ENCODE measurements at regions not wholly inside any gene's neighbourhood (a gene's known extent, or its start where the extent isn't known, plus 50 kb on each side); places are given as distances from the start of the nearest gene placed in this dataset.

DNA sequence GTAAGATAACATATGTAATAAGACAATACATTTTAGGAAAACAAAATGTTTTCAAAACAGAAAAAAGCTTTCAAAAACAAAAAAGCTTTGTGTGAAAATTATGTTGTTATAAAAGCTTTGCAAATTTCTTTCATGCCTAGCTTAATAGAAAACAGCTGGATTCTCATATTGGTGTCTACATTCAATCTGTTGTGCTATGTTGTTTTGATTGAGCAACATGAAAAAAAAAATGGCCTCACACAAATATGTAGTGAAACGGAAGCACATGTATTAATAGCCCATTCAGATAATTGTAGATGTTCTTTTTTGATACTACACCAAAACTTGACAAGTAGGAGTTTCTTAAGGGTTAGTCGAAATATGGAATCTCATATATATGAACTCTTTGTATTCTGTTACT lies 197.5 kb downstream of the ZEB2 start:
- TF ChIP-seq, protein P1, sequence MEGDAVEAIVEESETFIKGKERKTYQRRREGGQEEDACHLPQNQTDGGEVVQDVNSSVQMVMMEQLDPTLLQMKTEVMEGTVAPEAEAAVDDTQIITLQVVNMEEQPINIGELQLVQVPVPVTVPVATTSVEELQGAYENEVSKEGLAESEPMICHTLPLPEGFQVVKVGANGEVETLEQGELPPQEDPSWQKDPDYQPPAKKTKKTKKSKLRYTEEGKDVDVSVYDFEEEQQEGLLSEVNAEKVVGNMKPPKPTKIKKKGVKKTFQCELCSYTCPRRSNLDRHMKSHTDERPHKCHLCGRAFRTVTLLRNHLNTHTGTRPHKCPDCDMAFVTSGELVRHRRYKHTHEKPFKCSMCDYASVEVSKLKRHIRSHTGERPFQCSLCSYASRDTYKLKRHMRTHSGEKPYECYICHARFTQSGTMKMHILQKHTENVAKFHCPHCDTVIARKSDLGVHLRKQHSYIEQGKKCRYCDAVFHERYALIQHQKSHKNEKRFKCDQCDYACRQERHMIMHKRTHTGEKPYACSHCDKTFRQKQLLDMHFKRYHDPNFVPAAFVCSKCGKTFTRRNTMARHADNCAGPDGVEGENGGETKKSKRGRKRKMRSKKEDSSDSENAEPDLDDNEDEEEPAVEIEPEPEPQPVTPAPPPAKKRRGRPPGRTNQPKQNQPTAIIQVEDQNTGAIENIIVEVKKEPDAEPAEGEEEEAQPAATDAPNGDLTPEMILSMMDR (conservative IDR thresholded peaks at IDR 0.05; ENCODE audit: low read depth, low read length) = no peak
- TF ChIP-seq EZH2 (IDR thresholded peaks at IDR 0.05; ENCODE audit: low read length, unreplicated experiment) (no peak), EZH2phosphoT487 (IDR thresholded peaks at IDR 0.05; ENCODE audit: borderline replicate concordance, low read length) (no peak)

Data from PC-3 (cell line).